OCI-LY3 (cell line): ENCODE measurements at regions not wholly inside any gene's neighbourhood (a gene's known extent, or its start where the extent isn't known, plus 50 kb on each side); places are given as distances from the start of the nearest gene placed in this dataset.

ENCODE experiments used
- EZH2phosphoT487 ChIP-seq: fragments of 200-600 bp; shearing (Covaris generic); IDR thresholded peaks from 2 replicates; pipeline ENCODE4 v1.6.1; 2018; ENCODE audit warnings: antibody characterized with exemption, mixed run types, low read depth
- TF ChIP-seq, protein P1 (sequence below): fragments of 200-600, 300-600 bp; sonication (generic); IDR thresholded peaks from 2 replicates; pipeline ENCODE4 v1.5.1; 2014; ENCODE audit warnings: antibody characterized with exemption, low read length, low read depth

GRCh38 chr13:107882708-107883560 lies 332.4 kb downstream of the LIG4 start:
- no peak for TF ChIP-seq EZH2phosphoT487
- TF ChIP-seq, protein P1, sequence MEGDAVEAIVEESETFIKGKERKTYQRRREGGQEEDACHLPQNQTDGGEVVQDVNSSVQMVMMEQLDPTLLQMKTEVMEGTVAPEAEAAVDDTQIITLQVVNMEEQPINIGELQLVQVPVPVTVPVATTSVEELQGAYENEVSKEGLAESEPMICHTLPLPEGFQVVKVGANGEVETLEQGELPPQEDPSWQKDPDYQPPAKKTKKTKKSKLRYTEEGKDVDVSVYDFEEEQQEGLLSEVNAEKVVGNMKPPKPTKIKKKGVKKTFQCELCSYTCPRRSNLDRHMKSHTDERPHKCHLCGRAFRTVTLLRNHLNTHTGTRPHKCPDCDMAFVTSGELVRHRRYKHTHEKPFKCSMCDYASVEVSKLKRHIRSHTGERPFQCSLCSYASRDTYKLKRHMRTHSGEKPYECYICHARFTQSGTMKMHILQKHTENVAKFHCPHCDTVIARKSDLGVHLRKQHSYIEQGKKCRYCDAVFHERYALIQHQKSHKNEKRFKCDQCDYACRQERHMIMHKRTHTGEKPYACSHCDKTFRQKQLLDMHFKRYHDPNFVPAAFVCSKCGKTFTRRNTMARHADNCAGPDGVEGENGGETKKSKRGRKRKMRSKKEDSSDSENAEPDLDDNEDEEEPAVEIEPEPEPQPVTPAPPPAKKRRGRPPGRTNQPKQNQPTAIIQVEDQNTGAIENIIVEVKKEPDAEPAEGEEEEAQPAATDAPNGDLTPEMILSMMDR = no peak
